ENCODE measurements at regions not wholly inside any gene's neighbourhood (a gene's known extent, or its start where the extent isn't known, plus 50 kb on each side); places are given as distances from the start of the nearest gene placed in this dataset.

- TF ChIP-seq POLR2A (IDR thresholded peaks at IDR 0.05) (no peak), CTCF (IDR thresholded peaks at IDR 0.05) (no peak)
Observed at GRCh38 chr20:10986586-10986985, 312.8 kb upstream of the JAG1 start.

All from lower leg skin (tissue), 3 donors.